CD4-positive, alpha-beta T cell treated with Interleukin-4 for 1 hour (primary cell): ENCODE measurements at regions not wholly inside any gene's neighbourhood (a gene's known extent, or its start where the extent isn't known, plus 50 kb on each side); places are given as distances from the start of the nearest gene placed in this dataset.

Source experiments
- DNase-seq, 2 donors: peaks; one replicate each; pipeline ENCODE4 v3.0.0-alpha.2; 2020 to 2022

DNA sequence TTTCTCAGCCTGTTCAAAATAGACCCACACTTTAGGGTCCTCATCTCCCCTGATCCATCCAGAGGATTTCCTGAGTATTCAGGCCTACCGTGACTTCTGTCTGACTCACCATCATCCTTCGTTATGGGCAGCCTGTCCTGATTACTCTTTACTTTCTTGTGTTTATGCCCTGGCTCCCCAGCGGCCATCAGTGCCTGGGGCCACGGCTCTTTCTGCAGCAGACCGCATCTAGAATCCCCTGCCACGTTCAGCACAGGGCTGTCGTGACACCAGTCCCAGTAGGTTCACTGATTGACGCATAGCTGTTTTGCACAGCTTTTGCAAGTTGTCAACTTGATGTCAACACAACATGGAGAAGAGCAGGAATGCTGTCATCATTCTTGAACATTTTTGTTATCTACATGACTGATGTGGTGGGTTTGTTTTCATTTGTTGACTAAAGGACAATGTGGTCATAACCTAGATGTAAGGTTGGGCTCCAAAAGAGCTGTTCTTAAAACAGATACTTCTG is 225.6 kb downstream of the HAUS1 start:
- no peak for DNase-seq

DNA sequence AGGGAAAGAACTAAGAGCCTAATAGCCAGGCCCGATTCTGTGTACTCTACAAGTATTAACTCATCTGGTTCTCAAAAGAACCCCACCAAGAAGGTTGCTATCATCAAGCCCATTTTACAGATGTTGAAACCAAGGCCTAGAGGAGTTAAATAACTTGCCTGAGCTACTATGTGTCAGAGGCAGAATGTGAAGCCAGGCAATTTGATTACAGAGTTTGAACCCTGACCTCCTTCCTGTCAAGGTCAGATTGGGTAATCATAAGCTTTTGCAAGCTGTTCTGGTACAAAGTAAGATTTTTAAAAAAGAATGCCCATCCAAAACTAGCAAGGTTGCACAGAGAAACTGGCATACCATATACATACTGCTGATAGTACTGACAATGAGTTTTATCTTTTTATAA is 227.1 kb downstream of the HAUS1 start:
- no peak for DNase-seq

DNA sequence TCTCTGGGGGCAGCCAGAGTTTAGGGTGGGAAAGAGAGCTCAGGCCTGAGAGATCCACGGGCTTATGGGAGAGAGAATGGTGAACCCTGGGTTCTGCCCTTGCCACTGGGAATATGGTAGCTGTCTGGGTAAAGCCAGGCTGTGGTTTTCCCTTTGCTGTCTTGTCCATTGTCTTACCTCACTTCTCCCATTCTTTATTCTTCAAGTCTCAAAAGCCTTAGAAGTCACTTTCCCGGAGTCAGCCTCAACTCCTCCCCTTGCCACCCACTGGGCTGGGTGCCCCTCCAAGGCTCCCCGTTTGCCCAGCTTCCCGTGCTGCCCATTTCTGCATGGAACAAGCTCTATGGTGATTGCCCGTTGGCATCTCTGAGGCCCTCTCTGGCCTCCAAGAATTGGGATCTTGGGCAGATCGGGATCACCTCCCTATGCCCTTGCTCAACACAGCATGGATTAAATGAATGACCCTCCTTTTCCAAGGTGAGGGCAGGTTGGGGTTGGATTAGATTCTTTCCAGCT is 228.2 kb downstream of the HAUS1 start:
- DNase-seq = no peak

DNA sequence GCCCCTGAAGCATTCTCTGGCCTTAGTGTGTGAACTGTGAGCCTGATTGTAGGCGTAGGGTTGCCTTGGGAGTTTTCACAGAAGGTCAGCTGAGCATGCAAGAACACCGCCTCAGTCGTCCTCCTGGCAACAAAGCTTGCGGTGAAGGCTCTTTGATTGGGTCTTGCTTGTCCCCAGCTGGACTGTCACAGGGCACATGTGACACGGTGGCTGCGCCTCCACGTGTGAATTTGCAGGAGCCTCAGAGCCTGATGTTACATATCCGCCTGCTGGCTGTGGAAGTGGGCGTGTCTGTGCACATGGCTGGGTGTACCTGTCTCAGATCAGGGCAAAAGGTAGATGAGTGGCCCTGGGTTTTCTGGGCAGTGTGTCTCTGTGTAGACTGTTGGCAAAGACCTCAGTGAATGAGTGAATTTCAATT is 228.7 kb downstream of the HAUS1 start:
- no peak for DNase-seq

DNA sequence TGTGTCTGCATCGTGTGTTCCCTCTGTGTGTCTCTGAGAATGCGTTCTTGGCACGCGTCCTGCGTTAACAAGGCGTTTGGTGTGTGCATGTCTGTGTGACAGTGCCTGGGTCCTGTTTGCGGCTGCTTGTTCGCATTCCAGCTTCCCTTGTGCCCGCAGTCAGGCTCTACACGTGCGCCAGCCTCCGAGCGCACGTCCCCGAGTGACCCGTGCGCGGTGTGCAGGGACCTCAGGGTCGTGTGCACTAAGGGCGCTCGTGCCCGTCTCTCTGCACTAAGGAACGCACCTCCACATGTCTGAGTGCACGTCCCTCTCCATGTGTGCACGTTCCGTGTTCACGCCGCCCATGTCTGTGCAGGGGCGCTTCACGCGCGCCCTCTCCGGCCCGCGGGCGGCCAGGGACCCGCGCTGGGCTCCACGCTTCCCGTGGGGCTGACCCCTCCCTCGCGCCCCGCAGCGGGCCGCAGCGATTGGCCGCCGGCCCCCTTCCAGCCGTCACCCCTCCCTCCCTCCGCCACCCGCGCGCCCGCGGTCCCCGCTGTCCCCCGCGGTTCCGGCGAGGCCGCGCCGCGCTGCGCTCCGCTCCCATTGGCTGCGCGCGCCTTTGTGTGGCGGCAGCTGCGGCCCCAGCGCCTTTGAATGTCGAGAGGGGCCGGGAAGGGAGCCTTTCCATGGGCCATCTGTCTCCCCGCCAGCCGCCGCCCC is 229.4 kb downstream of the HAUS1 start:
- no peak for DNase-seq

DNA sequence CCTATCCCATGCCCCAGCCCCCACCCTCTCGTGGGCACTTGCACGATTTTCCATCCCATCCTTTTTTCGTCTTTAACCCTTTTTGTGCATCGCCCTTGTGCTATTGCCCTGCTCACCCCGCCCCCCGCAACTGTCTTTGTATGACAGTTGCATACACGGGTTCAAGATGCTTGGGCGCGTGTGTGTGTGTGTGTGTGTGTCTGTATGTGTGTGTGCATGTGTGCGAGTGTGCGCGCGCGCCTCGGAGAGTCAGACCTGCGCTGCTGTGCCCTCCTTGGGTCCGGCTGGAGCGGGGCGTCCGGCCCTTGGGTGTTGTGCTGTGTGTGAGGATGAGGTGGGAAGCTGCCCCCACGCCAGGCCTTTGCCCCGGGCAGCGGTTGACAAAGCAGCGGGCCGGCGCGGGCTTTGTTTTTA is 230.7 kb downstream of the HAUS1 start:
- no peak for DNase-seq

DNA sequence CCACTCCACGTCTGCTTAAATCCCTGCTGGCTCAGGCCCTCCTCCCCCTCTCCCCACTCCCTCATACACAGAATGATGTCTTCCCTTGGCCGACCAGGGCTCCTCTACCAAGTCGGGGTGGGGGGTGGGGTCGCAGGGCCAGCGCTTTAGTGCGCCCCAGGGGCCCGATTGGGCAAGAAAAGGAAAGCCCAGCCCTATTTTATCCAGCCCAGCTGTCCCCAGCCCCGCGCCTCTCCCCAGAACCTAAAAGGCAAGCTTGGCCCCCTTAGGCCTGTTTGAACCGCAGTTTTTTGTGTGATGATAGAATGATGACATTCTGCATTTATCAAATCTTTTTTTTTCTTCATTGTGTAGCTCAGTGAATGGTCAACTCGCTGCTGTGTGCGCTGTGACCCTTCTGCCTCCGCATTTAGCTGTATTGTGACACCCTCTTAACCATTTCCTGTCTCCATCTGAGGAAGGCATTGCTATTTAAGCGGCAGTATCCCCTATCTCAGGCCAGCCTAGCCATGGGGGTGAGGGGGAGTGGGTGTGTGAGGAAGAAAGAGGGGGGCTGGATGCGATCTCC is 231.4 kb downstream of the HAUS1 start:
- no peak for DNase-seq

DNA sequence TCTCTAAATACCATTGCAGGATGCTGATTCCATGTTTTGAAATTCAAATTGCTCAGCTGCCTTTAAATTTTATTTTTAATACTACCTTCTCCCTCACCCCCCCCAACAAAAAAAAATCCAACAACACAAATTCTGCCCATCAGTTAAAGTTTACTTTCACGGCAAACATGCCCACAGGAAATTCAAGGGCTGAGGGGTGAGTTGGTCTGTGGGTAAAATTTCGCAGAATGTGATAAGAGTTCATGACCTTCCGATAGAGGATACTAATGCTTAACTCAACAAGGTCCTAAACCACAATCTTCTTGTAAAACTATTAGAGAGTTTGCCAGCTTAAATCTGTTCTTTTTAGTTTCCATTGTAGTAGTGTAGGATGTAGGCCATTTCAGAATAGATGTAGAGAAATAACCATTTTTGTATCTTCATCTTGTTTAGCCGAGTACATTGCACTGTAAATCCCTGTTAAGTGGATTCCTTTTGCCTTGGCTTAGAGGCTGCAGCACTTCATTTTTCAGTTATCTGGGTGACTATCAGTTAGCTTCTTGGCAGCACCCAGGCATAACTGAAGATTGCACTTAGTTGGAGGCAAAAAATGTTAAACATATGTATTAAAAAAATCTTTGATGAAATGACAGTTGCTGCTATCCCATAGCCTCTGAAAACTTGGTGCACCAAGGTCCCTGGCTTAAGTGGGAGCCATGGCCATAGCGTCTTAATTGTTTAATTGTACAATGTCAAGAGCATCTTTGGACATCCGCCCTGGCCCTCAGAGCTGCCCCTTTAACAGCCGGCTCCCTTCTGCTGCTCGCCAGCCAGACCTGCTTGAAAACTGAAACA is 232.3 kb downstream of the HAUS1 start:
- no peak for DNase-seq

DNA sequence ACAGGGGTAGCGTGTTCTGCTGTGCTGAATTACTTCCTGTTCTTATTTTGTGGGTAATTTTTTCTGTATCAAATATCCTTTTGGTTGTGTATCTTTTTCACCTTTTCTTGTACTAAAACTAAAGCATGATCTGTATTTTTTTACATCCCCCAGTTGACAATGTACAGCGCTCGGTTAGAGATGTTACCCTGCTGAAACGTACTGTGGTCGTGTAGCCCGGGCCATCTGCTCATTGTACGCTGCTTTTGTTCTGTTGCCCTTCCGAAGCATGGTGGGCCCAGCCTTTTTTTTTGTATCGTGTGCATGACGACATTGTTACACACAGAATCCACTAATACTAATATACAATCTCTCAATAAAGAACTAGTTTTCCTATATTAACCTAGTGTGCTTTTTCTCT is 233.1 kb downstream of the HAUS1 start:
- DNase-seq = no peak

DNA sequence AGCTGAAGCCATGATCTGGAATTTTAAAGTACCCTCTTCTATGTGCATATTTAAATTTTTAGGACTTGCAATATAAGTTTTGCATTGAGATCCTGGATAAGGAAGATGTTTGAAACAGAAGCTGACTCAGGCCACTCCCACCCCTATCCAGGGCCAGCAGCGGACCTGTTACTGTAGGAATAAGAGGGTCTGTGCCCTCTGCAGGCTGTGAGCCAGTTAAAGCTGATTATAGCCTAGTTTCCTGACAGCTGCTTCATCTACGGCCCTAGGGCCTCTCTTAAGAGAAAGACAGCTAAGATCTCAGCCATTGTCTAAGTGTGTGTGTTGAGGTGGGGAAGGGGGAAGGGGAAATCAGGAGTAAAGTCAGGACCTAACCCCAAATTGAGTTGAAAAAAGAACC is 234.0 kb downstream of the HAUS1 start:
- no peak for DNase-seq

DNA sequence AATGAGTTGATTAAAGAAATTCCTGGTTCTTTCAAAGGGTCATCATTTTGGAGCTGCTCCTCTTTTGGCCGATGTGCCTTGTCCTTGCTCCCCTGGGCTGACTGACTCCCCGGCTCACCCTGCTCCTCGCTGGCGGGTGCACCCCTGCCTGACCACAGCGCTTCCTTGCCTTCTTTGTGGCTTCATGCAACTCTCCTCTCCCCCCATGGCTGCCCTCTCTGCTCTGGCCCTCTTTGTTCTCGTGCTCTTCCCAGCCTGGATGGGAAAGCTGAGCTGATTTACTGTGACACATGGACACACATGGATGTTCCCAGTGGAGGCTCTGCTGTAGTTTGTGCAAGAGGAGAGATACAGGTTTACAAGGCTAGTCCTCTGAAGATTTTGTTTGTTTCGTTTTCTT is 234.6 kb downstream of the HAUS1 start:
- DNase-seq = no peak

DNA sequence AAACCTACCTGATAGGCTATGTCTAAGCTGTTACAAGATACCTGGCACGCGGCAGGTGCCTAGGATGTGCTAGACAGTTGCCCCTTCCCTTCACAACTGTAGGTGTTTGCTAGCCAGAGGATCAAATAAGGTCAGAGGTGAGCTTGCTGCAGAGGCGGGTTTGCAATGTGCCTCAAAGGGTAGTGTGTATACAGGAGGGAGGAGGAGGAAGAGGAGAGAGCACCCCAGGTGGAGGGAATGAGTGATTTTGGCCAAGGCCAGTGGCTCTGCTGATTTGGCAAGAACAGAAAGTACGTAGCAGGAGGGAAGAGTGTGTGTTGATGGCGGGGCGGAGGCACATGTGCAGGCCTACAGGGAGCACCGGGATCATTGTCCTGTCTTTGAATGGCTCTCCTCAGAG is 236.5 kb downstream of the HAUS1 start:
- DNase-seq = no peak

DNA sequence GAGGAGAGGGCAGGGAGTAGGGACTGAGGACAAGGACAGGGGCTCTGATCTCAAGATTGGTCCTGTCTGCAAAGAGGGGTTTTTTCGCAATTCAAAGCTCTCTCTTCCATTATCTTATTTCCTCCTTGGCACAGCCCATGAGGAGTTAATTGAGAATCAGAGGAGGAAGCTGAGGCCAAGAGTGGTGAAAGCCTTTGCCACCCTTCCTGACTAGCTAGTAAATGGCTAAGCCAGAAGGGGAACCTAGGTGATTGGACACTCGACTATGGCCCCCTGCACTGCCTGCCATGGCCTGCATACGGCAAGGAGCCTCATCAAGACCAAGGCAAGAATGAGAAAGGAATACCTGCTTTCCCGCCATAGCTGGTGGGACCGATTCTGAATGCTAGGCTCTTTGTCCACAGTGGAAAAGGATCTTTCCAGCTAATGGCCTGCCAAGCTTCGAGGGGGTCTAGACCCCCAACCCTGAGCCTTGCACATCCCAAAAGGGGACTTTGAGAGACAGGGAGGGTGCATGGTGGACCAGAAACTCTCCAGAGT is 237.9 kb downstream of the HAUS1 start:
- DNase-seq = no peak

DNA sequence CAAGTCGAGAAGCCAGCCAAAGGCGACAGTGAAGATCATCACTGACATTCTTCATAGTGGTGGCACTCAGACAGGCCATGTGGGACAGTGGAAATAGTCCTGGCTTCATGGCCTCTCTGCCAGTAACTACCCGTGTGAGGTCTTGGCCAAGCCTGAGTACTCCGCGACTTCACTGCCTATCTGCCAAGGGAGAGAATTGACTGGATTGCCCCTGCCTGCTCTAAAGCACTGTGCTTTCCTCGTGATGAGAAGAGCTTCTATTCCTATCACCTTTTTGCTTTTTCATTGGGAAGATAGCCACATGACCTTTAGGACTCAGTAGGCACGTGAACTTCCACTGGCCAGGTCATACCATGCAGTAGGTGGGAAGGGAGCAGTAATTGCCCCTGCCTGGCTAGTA is 239.3 kb downstream of the HAUS1 start:
- no peak for DNase-seq

DNA sequence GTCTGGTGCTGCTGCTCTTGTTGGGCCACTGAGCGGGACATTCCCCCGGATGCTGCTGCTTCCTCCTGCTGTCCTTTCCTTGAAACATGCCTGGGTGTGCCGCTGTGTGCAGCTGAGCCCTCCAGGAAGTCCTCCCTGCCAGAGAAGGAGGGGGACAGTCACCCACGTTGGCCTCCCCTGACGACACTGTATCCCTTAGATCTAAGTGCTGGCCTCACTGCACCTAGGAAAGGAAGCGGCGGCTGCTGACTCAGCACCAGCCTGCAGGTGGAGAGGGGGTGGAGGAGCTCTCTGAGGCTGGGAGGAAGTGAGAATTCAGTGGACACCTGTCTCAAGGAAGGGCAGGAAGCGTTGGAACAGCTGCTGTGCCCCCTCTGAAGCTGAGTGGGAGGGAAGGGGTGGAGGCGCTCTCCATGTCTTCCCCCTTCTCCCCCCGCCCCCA is 239.8 kb downstream of the HAUS1 start:
- peak; percentile 62 to 72 for DNase-seq

DNA sequence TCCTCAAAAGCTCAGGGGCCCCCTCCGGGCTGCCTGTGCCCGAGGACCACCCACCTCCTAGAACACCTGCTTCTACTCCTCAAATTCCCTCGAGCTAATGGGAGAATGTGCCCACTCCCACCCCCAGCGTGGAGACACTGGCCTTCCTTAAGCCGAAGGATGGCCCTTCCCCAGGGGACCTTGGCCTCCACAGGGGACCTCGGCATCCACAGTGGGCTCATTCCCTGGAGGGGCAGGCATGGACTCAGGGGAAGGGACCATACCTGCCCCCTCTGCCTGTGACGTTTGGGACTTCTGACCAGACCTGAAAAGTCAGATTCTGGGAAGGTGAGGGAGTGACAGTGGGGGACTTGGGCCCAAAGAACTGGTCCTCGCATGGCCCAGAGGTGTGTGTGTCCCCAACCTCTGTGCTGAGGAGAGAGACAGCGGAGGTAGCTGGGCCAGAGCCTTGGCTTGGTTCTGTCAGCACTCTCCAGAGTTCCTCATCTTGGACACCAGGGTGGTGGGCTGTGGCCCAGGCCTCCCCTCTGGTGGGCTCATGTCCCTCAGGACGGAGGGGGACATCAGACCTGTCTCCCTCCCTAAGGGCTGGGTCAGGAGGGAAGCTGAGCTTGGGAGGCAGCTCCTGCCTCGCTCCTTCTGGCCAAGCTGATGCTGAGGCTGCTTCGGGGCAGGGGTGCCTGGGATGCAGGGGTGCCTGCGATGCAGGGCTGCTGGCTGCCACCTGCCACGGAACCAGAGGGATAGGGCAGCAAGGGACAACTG is 240.4 kb downstream of the HAUS1 start:
- no peak for DNase-seq

DNA sequence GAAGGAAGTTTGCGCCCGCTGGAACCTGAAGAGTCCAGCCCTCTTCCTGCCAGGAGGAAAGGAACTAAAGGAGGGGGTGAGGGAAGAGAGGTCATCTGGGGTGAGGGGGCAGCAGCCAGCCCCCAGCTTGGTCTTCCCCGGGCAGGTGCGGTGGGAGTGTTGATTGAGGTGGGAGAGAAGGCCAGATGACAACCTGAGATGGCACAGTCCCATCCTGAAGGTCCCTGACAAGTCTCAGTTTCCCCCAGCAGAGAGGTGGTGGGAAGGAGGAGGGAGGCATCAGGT is 240.9 kb downstream of the HAUS1 start:
- no peak for DNase-seq

DNA sequence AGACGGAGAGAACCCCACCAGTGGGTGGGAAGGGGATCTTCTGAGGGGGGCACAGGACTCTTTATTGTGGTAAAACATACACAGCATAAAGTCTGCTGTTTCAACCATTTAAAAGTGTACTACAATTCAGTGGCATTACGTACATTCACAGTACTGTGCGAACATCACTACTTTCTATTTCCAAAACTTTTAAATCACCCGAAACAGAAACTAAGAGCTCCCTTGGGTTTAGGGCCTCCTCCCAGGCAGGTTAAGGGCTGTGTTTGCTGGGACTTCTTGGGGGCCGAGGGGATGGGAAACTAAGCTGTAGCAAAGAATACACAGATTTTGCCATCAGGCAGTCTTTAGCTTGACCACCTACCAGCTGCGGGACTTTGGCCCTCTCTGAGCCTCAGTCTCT is 242.0 kb downstream of the HAUS1 start:
- no peak for DNase-seq

DNA sequence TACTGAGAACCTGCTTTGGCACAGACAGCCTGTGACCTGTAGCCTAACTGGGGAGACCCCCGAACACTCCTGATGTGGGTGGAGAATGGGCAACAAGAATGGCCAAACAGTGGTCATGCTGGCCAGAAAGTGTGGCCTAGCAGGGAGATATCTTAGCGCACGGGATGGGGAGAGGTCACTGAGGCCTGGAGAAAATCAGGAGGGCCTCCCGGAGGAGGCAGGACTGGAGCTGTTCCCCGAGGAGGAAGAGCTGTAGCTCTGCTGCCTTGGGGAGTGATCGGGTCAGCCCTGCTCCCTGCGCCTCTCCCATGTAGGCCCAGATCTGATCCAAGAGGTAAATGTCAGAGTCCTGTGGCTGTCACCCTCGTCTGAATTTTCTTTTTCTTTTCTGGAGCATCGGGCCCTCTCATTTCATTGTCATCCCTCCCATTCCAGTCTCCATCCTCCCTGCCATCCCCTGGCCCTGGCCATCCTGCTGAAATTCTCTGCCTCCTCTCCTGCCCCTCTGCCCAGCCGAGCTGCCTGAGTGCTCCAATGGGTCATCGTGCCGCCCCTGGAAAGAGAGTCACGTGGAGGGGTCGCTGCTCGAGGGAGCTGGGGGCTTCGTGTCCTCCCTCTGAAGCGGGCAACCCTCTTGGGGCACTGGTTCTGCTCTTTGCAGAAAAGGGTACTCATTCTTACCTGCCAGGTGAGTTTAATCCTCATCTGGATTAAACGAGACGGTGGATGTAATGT is 242.9 kb downstream of the HAUS1 start:
- DNase-seq = no peak

DNA sequence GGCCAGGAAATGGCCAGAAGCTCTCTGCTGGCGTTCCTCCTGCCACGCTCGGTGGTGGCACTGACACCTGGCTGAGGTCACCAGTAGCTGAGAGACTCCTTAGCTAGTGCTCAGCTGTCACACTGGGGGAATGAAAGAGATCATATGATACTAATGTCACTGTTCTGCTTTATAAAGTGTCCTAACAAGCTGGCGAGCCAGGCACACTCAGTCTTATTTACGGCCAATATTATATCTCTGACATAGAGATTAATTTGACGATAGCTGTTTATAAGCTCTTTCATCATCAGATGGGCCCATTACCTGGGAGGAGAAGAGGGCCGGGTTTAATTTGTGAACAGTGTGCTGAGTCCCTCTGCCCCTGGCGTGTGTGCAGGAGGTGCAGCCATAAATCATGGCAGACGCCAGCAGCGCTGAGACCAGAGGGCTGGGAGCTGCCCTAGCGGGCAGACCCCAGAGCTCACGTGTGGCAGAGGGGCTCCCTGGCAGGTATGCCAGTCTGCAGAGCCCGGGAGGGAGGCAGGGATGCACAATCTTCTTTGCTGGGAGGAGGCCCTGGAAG is 246.5 kb downstream of the HAUS1 start:
- DNase-seq = no peak

DNA sequence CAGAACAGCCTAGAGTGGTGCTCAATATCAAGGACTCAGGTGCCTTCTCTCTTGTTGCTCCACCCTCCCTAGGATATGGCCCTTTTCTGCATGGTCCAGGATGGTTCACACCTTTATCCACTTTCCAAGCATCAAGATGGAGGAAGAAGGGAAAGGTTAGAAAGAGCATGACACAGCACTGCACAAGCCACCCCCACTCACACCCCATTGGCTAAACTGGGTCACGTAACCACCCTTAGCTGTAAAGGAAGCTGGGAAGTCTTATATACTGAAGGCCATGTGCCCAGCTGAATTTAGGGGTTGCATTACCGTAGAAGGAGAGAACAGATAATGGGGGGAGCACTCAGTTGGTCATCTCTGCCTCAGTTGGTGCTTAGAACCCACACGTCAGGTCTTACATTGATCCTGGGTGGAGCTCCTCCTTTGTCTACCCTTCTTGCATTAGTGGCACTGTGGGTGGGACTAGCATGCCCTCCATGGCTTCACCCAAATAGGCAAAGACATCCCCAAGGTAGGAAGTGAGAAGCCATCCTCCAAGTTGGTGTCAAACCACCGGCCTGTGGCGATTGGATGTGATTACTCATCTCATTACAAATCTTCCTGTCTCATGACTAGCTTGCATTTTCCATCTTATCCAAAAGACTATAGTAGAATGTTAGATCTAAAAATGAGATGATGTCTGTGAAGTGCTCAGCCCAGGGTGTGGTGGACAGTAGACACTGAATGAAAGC is 248.5 kb downstream of the HAUS1 start:
- DNase-seq = no peak
